Uterus (tissue), 3 donors: ENCODE measurements at regions not wholly inside any gene's neighbourhood (a gene's known extent, or its start where the extent isn't known, plus 50 kb on each side); places are given as distances from the start of the nearest gene placed in this dataset.
A peak's percentile ranks its signal among the peaks of the same experiment; 100 is the strongest.
"Not testable (repeated sequence)": the region's sequence is repeated elsewhere in the genome, so short reads cannot be mapped to it uniquely, and the experiment has no call there.

ENCODE experiments used
- DNase-seq, 2 donors: peaks; one replicate each; pipeline ENCODE4 v3.0.0-alpha.2; 2019 to 2020
- H3K27ac ChIP-seq, 2 donors: fragments of 200-600 bp; sonication (generic); 1 replicate in 1 of 2; 2 replicates in 1 of 2; pipeline ENCODE4 v1.5.1; 2016 to 2018
- H3K27me3 ChIP-seq, 2 donors: fragments of 200-600 bp; sonication (generic); one replicate each; pipeline ENCODE4 v1.5.1; 2018 to 2019; ENCODE audit warnings: control low read depth in 1 of 2
- H3K36me3 ChIP-seq, 2 donors: fragments of 200-600 bp; sonication (generic); one replicate each; pipeline ENCODE4 v1.5.1; 2019; ENCODE audit warnings: control low read depth in 1 of 2
- H3K4me1 ChIP-seq, 2 donors: fragments of 200-600 bp; sonication (generic); one replicate each; pipeline ENCODE4 v1.5.1; 2018 to 2019; ENCODE audit warnings: control low read depth in 1 of 2
- H3K4me3 ChIP-seq, 2 donors: fragments of 200-600 bp; sonication (generic); 1 replicate in 1 of 2; 2 replicates in 1 of 2; pipeline ENCODE4 v1.5.1; 2018 to 2019; ENCODE audit warnings: mild to moderate bottlenecking in 1 of 2
- H3K9me3 ChIP-seq, 2 donors: fragments of 200-600 bp; sonication (generic); one replicate each; pipeline ENCODE4 v1.5.1; 2019; ENCODE audit warnings: control low read depth in 1 of 2
- POLR2A ChIP-seq, 2 donors: fragments of 450-650 bp; IDR thresholded peaks; one replicate each; pipeline ENCODE4 v1.6.1; 2016; ENCODE audit warnings: antibody characterized with exemption in 2 of 2, mild to moderate bottlenecking in 1 of 2, moderate library complexity in 1 of 2
- intact Hi-C: fragments of 100-400 bp; cut with DNase I; formaldehyde crosslinking; loops from one replicate; pipeline ENCODE4 v1.15.1; 2023; ENCODE audit warnings: low total_unique reads
- TF ChIP-seq, protein P1 (sequence below), 4 experiments: fragments of 200-600 bp in 2 of 4; fragments of 450-650 bp in 2 of 4; sonication (generic) in 2 of 4; IDR thresholded peaks; one replicate each; pipeline ENCODE4 v1.5.1; 2016 to 2019; ENCODE audit warnings: antibody characterized with exemption in 4 of 4, mild to moderate bottlenecking in 2 of 4, moderate library complexity in 1 of 4
- donor health status: DM: yes; HTN: yes; CAD: no.

DNA sequence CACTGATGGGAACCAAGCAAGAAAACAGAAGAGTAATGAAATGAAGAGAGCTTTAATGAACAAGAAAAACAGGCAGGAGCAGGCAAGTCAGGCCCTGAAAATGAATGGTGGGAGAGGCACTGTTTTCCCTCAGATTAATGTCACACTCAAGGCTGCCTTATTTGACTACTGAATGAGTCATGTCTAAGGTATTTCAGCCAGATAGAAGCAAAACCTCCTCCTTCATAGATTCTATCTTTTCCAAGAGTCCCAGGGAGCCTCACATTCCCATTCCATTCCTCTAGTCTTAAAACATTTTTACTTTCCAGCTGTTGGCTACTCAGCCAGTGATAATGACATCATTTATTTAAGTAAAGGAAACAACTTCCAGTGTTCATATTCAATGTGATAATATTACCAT, 228.4 kb upstream of the NRIP1 start:
- no peak for DNase-seq
- H3K36me3 ChIP-seq = no peaks in the 10 kb centered on the region
- no peaks in the 10 kb centered on the region for H3K4me1 ChIP-seq
- H3K9me3 ChIP-seq = no peaks in the 10 kb centered on the region
- no peak for TF ChIP-seq POLR2A (IDR thresholded peaks at IDR 0.05)
- TF ChIP-seq, protein P1, sequence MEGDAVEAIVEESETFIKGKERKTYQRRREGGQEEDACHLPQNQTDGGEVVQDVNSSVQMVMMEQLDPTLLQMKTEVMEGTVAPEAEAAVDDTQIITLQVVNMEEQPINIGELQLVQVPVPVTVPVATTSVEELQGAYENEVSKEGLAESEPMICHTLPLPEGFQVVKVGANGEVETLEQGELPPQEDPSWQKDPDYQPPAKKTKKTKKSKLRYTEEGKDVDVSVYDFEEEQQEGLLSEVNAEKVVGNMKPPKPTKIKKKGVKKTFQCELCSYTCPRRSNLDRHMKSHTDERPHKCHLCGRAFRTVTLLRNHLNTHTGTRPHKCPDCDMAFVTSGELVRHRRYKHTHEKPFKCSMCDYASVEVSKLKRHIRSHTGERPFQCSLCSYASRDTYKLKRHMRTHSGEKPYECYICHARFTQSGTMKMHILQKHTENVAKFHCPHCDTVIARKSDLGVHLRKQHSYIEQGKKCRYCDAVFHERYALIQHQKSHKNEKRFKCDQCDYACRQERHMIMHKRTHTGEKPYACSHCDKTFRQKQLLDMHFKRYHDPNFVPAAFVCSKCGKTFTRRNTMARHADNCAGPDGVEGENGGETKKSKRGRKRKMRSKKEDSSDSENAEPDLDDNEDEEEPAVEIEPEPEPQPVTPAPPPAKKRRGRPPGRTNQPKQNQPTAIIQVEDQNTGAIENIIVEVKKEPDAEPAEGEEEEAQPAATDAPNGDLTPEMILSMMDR (IDR thresholded peaks at IDR 0.05) = no peak
- intact Hi-C loops = no loop called here
- H3K4me3 ChIP-seq = no peak overlapping the region
- no peaks in the 10 kb centered on the region for H3K27me3 ChIP-seq
- H3K27ac ChIP-seq = peak overlapping the region in 1 of 2 donors; percentile 33

DNA sequence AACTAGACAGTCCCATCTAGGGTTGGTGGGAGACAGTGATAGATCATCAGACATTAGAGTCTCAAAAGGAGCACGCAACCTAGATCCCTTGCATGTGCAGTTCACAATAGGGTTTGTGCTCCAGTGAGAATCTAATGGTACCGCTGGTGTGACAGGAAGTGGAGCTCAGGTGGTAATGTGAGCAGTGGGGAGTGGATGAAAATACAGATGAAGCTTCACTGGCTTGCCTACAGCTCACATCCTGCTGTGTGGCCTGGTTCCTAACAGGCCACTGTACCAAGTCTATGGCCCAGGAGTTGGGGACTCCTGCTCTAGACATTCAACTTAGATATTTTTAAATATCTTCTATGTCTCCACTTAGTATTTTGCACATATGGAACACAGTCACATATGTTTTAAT, 231.1 kb upstream of the NRIP1 start:
- intact Hi-C loops = no loop called here
- no peaks in the 10 kb centered on the region for H3K27me3 ChIP-seq

DNA sequence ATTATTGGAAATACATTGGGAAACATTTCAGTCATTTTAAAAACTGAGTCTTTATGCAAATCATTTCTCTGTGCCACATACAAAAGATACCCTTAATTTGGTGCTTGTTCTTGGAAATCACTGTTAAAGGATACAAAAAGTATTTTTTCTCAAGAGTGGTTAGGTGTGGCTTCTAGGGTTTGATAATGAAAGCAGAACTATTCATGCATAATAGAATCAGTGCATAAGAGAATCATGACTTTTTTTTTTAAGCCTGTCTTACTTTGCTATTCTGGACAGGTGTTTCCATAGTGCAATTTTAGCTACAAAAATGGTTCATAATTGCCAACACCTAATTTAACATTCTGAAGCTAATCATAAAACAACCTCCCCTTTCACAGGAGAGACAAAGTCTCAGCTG, 233.0 kb upstream of the NRIP1 start:
- intact Hi-C loops = no loop called here
- Histone ChIP-seq H3K36me3 (no peaks in the 10 kb centered on the region), H3K9me3 (no peaks in the 10 kb centered on the region), H3K27me3 (no peaks in the 10 kb centered on the region), H3K4me1 (no peaks in the 10 kb centered on the region), H3K27ac (no peak overlapping the region), H3K4me3 (no peak overlapping the region)
- no peak for DNase-seq
- no peak for TF ChIP-seq POLR2A (IDR thresholded peaks at IDR 0.05)
- TF ChIP-seq, protein P1 (IDR thresholded peaks at IDR 0.05) = no peak

More for the DNA sequence above, 231.1 kb upstream of the NRIP1 start:
- Histone ChIP-seq H3K36me3 (no peaks in the 10 kb centered on the region), H3K4me1 (no peaks in the 10 kb centered on the region), H3K27ac (no peak overlapping the region), H3K4me3 (no peak overlapping the region), H3K9me3 (no peaks in the 10 kb centered on the region)
- TF ChIP-seq POLR2A (IDR thresholded peaks at IDR 0.05) = no peak
- TF ChIP-seq, protein P1 (IDR thresholded peaks at IDR 0.05) = no peak
- no peak for DNase-seq

DNA sequence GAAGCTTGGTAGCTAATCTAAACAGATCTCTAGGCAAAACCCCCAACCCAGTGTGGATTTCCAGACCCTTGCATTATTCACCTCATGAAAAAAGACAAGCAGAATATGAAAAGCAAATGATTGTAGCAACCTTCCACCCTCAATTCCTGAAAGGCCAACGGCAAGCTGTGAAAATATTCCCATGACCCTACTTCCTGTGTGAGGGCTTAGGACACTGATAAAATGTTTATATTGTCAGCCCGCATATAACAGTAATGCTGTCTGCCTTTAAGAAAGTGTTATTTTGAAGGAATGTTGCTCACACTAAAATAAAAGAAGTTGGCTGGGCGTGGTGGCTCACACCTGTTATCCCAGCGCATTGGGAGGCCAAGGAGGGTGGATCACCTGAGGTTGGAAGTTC, 233.5 kb upstream of the NRIP1 start:
- no peak for TF ChIP-seq POLR2A (IDR thresholded peaks at IDR 0.05)
- TF ChIP-seq, protein P1 (IDR thresholded peaks at IDR 0.05) = no peak
- Histone ChIP-seq H3K4me1 (no peaks in the 10 kb centered on the region), H3K27ac (no peak overlapping the region), H3K27me3 (no peaks in the 10 kb centered on the region), H3K9me3 (no peaks in the 10 kb centered on the region), H3K36me3 (no peaks in the 10 kb centered on the region), H3K4me3 (no peak overlapping the region)
- DNase-seq = no peak
- intact Hi-C loops = no loop called here

DNA sequence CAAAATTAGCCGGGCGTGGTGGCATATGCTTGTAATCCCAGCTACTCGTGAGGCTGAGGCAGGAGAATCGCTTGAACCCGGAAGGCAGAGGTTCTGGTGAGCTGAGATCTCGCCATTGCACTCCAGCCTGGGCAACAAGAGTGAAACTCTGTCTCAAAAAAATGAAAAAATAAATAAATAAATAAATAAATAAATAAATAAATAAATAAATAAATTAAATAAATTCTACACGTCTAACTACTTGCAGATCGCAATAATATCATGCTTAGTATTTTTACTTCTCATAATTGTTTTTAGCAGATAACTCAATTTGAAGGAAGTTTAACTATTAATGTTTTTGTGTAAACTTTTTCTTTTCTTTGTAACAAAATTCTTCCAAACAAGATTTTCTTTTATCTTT, 234.0 kb upstream of the NRIP1 start:
- H3K27ac ChIP-seq, intact Hi-C loops: not testable (repeated sequence)

DNA sequence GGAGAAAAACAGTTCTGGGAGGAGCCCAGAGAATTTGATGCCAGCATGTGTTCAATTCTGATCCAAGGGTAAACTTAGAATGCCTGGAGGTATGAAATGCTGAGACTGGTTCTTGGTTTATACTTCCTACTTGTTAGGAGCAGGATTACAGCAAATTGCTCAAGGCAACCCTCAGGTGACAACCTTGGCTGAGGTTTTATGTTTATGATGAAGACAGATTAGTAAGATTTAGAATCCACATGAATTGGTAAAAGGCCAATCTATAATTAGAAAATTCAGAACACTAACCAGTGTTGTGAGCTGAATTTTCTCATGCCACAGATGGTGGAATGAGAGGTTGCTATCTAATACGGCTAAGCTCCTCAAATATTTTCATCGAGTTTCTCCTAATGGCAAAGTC, 235.3 kb upstream of the NRIP1 start:
- no peaks in the 10 kb centered on the region for H3K36me3 ChIP-seq
- no peaks in the 10 kb centered on the region for H3K4me1 ChIP-seq
- intact Hi-C loops = no loop called here
- no peak overlapping the region for H3K27ac ChIP-seq
- no peak for TF ChIP-seq POLR2A (IDR thresholded peaks at IDR 0.05)
- TF ChIP-seq, protein P1 (IDR thresholded peaks at IDR 0.05) = no peak
- no peak overlapping the region for H3K4me3 ChIP-seq
- no peaks in the 10 kb centered on the region for H3K27me3 ChIP-seq
- no peak for DNase-seq
- H3K9me3 ChIP-seq = no peaks in the 10 kb centered on the region

More for the DNA sequence above, 234.0 kb upstream of the NRIP1 start:
- H3K27me3 ChIP-seq, H3K36me3 ChIP-seq, DNase-seq, H3K4me3 ChIP-seq, H3K4me1 ChIP-seq, H3K9me3 ChIP-seq: not testable (repeated sequence)
